ENCODE measurements at regions not wholly inside any gene's neighbourhood (a gene's known extent, or its start where the extent isn't known, plus 50 kb on each side); places are given as distances from the start of the nearest gene placed in this dataset.

- Histone ChIP-seq H2AFZ (ENCODE audit: low read depth) (no peak overlapping the region), H3K4me2 (no peak overlapping the region), H3K4me1 (ENCODE audit: low read depth, poor library complexity, severe bottlenecking) (peaks cover 19% of the 10 kb centered on the region), H3K4me3 (IDR thresholded peaks at IDR 0.05; ENCODE audit: insufficient read depth, low read depth, low read length) (no peak overlapping the region), H3K9ac (no peak overlapping the region), H3K79me2 (ENCODE audit: insufficient read depth, low read depth) (no peaks in the 10 kb centered on the region), H4K20me1 (ENCODE audit: insufficient read depth) (no peaks in the 10 kb centered on the region), H3K27me3 (ENCODE audit: insufficient read depth, low read depth) (no peaks in the 10 kb centered on the region), H3K27ac (no peak overlapping the region), H3K36me3 (ENCODE audit: insufficient read depth) (no peaks in the 10 kb centered on the region)
- no peak for TF ChIP-seq CTCF (conservative IDR thresholded peaks at IDR 0.05; ENCODE audit: low read depth, low read length)
Observed at GRCh38 chr4:175033162-175033561, 115.0 kb downstream of the ADAM29 start.

- no peak overlapping the region for H3K4me3 ChIP-seq (IDR thresholded peaks at IDR 0.05; ENCODE audit: insufficient read depth, low read depth, low read length)
- no peak overlapping the region for H2AFZ ChIP-seq (ENCODE audit: low read depth)
- no peak overlapping the region for H3K9ac ChIP-seq
- H3K4me2 ChIP-seq: no peak overlapping the region
- H3K79me2 ChIP-seq (ENCODE audit: insufficient read depth, low read depth): no peaks in the 10 kb centered on the region
- no peaks in the 10 kb centered on the region for H3K27me3 ChIP-seq (ENCODE audit: insufficient read depth, low read depth)
- H4K20me1 ChIP-seq (ENCODE audit: insufficient read depth): no peaks in the 10 kb centered on the region
- H3K27ac ChIP-seq: no peak overlapping the region
- peaks cover 19% of the 10 kb centered on the region for H3K4me1 ChIP-seq (ENCODE audit: low read depth, poor library complexity, severe bottlenecking)
- H3K36me3 ChIP-seq (ENCODE audit: insufficient read depth): no peaks in the 10 kb centered on the region
- TF ChIP-seq CTCF (conservative IDR thresholded peaks at IDR 0.05; ENCODE audit: low read depth, low read length): no peak
Observed at GRCh38 chr4:175034007-175034406, 115.8 kb downstream of the ADAM29 start.

- Histone ChIP-seq H3K27me3 (ENCODE audit: insufficient read depth, low read depth) (no peaks in the 10 kb centered on the region), H3K27ac (no peak overlapping the region), H4K20me1 (ENCODE audit: insufficient read depth) (no peaks in the 10 kb centered on the region), H2AFZ (ENCODE audit: low read depth) (no peak overlapping the region), H3K4me2 (no peak overlapping the region), H3K9ac (no peak overlapping the region), H3K79me2 (ENCODE audit: insufficient read depth, low read depth) (no peaks in the 10 kb centered on the region), H3K36me3 (ENCODE audit: insufficient read depth) (no peaks in the 10 kb centered on the region), H3K4me1 (ENCODE audit: low read depth, poor library complexity, severe bottlenecking) (peaks cover 19% of the 10 kb centered on the region), H3K4me3 (IDR thresholded peaks at IDR 0.05; ENCODE audit: insufficient read depth, low read depth, low read length) (no peak overlapping the region)
- no peak for TF ChIP-seq CTCF (conservative IDR thresholded peaks at IDR 0.05; ENCODE audit: low read depth, low read length)
Observed at GRCh38 chr4:175034986-175035705, 117.0 kb downstream of the ADAM29 start.

- no peak for TF ChIP-seq CTCF (conservative IDR thresholded peaks at IDR 0.05; ENCODE audit: low read depth, low read length)
- no peak overlapping the region for H3K9ac ChIP-seq
- H3K27me3 ChIP-seq (ENCODE audit: insufficient read depth, low read depth): no peaks in the 10 kb centered on the region
- H3K27ac ChIP-seq: no peak overlapping the region
- H3K4me3 ChIP-seq (IDR thresholded peaks at IDR 0.05; ENCODE audit: insufficient read depth, low read depth, low read length): no peak overlapping the region
- H3K36me3 ChIP-seq (ENCODE audit: insufficient read depth): no peaks in the 10 kb centered on the region
- H3K4me1 ChIP-seq (ENCODE audit: low read depth, poor library complexity, severe bottlenecking): peaks cover 19% of the 10 kb centered on the region
- no peak overlapping the region for H3K4me2 ChIP-seq
- H4K20me1 ChIP-seq (ENCODE audit: insufficient read depth): no peaks in the 10 kb centered on the region
- no peak overlapping the region for H2AFZ ChIP-seq (ENCODE audit: low read depth)
- no peaks in the 10 kb centered on the region for H3K79me2 ChIP-seq (ENCODE audit: insufficient read depth, low read depth)
Observed at GRCh38 chr4:175035905-175036304, 117.7 kb downstream of the ADAM29 start.

Data from KMS-11 (cell line).